B cell (primary cell): ENCODE measurements at regions not wholly inside any gene's neighbourhood (a gene's known extent, or its start where the extent isn't known, plus 50 kb on each side); places are given as distances from the start of the nearest gene placed in this dataset.

Experiments
- EZH2 ChIP-seq: IDR thresholded peaks from 2 replicates; pipeline ENCODE4 v1.6.1; 2012; ENCODE audit warnings: borderline replicate concordance, low read depth, mild to moderate bottlenecking, moderate library complexity, low read length; ENCODE audit not compliant: insufficient read depth, poor library complexity, severe bottlenecking
- TF ChIP-seq, protein P1 (sequence below): fragments of 200-600 bp; IDR thresholded peaks from one replicate; pipeline ENCODE4 v1.8.0; 2022; ENCODE audit warnings: antibody characterized with exemption, mild to moderate bottlenecking

DNA sequence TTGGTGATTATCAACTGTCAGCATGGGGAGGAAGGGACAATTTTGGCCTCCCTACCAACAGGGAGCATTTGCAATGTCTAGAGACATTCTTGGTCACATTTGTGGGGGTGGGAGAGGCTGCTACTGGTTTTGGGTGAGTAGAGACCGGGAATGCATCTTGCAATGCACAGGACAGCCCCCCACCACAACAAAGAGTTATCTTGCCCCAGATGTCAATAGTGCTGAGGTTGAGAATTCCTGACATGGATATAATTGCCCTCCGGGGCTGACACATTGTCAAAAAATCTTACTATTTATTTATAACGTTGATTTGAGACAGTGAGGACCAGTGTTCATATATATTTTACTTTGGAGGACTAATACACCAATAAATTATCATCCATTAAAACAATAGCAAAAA, 316.1 kb downstream of the PSAT1 start:
- TF ChIP-seq, protein P1, sequence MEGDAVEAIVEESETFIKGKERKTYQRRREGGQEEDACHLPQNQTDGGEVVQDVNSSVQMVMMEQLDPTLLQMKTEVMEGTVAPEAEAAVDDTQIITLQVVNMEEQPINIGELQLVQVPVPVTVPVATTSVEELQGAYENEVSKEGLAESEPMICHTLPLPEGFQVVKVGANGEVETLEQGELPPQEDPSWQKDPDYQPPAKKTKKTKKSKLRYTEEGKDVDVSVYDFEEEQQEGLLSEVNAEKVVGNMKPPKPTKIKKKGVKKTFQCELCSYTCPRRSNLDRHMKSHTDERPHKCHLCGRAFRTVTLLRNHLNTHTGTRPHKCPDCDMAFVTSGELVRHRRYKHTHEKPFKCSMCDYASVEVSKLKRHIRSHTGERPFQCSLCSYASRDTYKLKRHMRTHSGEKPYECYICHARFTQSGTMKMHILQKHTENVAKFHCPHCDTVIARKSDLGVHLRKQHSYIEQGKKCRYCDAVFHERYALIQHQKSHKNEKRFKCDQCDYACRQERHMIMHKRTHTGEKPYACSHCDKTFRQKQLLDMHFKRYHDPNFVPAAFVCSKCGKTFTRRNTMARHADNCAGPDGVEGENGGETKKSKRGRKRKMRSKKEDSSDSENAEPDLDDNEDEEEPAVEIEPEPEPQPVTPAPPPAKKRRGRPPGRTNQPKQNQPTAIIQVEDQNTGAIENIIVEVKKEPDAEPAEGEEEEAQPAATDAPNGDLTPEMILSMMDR: no peak
- TF ChIP-seq EZH2: no peak
